NCI-H2227 (cell line): ENCODE measurements at regions not wholly inside any gene's neighbourhood (a gene's known extent, or its start where the extent isn't known, plus 50 kb on each side); places are given as distances from the start of the nearest gene placed in this dataset.

ENCODE experiments used
- DNase-seq: peaks from one replicate; lab custom pipeline; 2025; ENCODE audit not compliant: unreplicated experiment; lab: John Stamatoyannopoulos, UW

DNA sequence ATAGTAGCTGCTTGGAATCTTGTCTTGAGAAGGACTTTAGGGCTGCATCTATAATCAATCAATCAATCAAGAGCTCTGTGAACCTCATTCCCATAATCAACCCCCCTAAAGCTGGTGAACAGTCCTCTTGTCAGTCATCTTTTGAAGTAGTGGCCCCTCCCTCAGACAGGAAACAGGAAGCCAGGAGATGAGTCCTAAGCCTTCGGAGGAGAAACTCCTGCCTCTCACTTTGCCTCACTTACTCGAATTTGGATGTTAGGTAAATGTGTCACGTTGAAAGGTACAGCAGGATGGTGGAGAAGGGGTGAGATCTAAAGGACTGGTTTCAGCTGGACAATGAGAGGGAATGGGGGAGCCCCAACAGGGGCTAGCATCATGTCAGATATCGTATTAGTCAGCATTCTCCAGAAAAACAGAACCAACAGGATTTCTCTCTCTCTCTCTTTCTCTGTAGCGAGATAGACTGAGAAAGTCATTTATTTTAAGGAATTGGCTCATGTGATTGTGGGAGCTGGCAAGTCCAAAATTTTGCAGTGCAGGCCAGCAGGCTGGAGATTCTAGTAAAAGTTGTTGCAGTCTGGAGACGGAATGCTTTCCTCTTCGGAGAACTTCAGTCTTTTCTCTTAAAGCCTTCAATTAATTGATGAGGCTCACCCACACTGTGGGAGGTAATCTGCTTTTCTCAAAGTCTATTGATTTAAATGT is 144.4 kb upstream of the PWP1 start:
- DNase-seq = no peak

GRCh38 chr12:107543416-107543815 is 142.2 kb upstream of the PWP1 start:
- no peak for DNase-seq

DNA sequence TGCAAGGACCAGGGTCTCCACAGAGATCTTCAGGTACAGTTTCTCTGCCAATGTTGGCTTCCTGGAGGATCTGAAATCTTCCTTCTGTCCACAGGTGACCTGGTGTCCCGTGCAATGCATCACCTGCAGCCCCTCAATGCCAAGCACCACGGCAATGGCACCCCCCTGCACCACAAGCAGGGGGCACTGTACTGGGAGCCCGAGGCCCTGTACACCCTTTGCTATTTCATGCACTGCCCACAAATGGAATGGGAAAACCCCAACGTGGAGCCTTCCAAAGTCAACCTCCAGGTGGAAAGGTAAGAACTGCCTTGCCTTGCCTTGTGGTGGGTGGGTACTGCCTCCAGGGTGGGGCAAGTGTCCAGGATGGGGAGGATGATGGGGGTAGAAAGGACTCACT is 141.8 kb upstream of the PWP1 start:
- DNase-seq = no peak

DNA sequence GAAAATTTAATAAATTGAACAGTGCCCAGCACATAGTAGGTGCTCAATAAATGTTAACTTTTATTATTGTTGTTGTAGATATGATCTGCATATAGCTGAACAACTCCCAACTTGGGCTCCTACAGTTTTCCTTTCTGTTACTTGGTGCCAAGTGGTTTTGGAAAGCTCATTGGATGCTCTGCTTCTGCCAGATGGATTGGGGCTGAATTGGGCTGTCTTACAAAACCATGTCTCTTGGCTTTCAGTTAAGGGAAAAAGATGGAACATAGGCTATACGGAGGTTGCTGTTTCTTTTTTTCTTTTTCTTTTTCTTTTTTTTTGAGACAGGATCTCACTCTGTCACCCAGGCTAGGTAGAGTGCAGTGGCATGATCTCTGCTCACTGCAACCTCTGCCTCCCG is 140.7 kb upstream of the PWP1 start:
- DNase-seq = no peak

DNA sequence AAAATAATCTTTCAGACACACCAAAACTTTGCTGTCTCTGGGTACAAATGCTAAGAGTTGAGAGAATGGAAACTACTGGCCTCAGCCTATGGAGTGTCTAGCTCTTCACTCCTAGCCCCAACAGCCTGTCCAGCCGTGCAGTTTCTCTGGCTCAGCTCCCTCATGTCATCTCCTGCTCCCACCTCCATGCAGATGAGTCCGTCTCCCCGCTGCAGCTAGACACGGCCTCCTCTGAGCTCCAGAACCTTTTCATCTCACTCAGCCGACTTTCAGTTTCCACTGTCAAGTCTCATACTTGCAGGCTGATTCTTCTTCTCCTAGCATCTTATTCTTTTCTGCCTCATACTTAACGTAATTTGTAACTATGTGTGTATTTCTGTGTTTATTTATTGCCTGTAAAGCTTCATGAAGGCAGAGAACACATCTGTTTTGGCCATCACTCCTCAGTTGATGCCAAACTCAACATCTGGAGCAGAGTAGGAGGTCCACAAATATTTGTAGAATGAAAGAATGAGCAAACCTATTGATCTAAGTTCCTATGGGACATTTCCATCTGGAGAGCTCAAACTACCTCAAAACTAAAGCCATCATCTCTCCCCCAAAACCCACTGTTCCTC is 139.8 kb upstream of the PWP1 start:
- no peak for DNase-seq

DNA sequence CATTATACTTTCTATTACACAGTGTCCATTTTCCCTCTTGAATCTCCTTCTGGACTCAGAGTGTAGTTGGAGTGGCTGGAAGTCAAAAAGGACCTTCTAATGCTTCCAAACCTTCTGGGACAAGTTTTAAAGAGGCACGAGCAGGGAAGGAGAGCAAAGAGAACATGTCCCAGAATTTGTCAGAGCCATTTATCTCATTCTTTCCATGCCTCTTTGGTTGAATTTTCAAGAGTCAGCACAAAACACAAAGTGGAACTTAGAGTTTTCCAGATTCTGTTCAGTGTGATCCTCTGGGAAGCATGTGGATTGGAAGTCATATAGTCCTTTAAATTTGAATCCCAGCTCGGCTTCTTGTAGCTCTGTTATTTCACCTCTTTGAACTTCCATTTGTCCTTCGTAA is 138.2 kb upstream of the PWP1 start:
- no peak for DNase-seq

GRCh38 chr12:107549651-107550480 is 135.7 kb upstream of the PWP1 start:
- no peak for DNase-seq

DNA sequence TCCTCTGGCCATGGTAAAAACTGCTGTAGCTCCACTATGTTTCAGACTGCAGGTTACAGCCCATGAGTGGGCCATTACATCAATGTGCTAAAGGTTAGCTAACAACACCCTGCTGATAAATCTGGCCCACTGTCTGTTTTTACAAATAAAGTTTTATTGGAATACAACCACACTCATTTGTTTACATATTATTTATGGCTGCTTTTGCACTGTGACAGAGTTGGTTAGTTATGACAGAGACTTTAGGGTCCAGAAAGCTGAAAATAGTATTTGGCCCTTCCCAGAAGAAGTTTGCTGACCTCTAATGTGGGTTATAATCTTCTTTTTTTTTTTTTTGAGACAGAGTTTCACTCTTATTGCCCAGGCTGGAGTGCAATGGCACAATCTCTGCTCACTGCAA is 134.2 kb upstream of the PWP1 start:
- no peak for DNase-seq

- no peak for DNase-seq
These were observed 133.3 kb upstream of the PWP1 start for GRCh38 chr12:107552263-107552662.

GRCh38 chr12:107553211-107553765 is 132.3 kb upstream of the PWP1 start:
- DNase-seq = no peak

- DNase-seq = no peak
These were observed 130.7 kb upstream of the PWP1 start for GRCh38 chr12:107554941-107555340.

- DNase-seq = no peak
These were observed 128.6 kb upstream of the PWP1 start for GRCh38 chr12:107557026-107557425.

- DNase-seq = no peak
These were observed 128.0 kb upstream of the PWP1 start for GRCh38 chr12:107557589-107558100.

GRCh38 chr12:107558141-107558815 is 127.3 kb upstream of the PWP1 start:
- no peak for DNase-seq

GRCh38 chr12:107558816-107559382 is 126.7 kb upstream of the PWP1 start:
- no peak for DNase-seq

DNA sequence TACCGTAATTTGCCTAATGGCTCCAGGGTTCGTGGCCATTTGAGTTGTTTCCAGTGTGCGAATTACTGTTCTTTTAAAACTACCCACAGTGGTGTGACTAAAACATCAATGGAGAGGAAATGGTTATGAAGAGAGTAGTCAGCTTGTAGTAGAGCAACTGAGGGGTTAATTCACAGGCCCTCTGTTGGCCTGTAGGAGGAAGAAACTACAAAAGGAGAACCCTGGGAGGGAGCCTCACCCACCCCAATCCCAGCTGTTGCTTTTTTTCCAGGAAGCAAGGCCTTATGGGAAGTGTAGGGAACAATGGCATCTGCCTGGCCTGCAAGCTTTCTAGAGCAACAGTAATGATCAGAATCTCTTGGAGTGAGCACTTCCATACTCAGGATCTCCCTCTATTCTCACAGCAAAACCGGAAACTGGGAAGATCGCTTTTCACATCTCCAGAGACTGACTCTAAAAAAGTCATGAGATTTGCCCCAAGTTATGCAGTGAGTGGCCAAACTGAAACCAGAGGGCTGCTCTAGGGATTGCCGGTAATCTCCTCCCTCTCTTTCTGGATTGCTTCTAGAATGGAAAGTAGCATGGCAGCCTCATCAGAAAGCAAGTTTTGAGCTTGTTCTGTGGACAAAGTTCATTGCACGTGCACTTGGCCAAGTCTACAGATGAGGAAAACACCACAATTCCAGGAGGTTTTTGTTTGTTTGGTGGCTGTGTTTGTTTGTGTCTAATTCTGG is 125.3 kb upstream of the PWP1 start:
- no peak for DNase-seq

- DNase-seq = no peak
These were observed 124.7 kb upstream of the PWP1 start for GRCh38 chr12:107560899-107561285.

DNA sequence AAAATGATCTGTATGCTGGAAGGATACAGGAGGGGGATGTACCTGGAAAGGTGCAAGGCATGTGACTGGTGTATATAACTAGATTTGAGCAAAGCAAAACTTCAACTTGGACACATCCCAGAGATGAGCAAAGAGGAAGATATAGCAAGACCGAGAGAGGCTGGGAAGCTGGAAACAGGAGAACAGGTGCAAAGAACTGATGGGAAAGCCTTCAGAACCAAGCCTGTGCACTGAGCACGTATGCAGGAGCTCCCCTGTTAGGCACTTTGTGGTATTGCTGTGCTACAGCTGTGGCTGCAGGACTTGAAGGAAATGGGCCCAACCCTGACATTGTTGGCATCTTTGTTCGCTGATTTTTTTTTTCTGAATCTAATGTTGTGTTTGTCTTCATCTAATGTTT is 120.7 kb upstream of the PWP1 start:
- DNase-seq = peak; percentile 11

DNA sequence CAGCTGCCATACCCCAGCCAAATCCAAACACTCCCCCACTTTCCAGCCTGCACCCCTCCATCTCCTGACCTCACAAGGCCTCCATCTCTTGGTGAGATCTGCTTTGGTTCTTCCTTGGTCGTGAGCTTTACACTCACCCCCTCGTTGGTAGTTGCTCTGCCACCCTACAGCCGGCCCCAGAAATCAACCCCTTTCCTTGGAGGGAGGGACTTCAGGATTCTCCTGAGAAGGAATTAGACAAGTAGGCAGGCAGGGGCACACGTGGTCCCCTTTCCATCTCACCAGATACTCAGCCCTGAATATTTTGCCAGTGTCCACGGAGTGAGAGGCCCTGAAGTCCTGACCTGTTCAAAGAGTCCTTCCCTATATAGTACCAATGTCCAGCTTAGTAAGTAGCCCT is 120.0 kb upstream of the PWP1 start:
- no peak for DNase-seq
